Activated CD4-positive, alpha-beta memory T cell treated with anti-CD3 and anti-CD28 coated beads for 36 hours (primary cell): ENCODE measurements at regions not wholly inside any gene's neighbourhood (a gene's known extent, or its start where the extent isn't known, plus 50 kb on each side); places are given as distances from the start of the nearest gene placed in this dataset.
A peak's percentile ranks its signal among the peaks of the same experiment; 100 is the strongest.
"Not testable (repeated sequence)": the region's sequence is repeated elsewhere in the genome, so short reads cannot be mapped to it uniquely, and the experiment has no call there.

Experiments used
- CTCF ChIA-PET: fragments of 350-600 bp; sonication (Branson Sonifier 250); formaldehyde crosslinking; loops from one replicate; lab custom pipeline; 2021; ENCODE audit warnings: antibody characterized with exemption, inconsistent platforms; lab: Charles Lee
- POLR2A ChIA-PET: fragments of 350-600 bp; sonication (Branson Sonifier 250); formaldehyde crosslinking; loops from one replicate; lab custom pipeline; 2021; ENCODE audit warnings: antibody characterized with exemption; lab: Charles Lee
- DNase-seq: peaks from one replicate; pipeline ENCODE4 v3.0.0-alpha.2; 2020
- H3K27ac Mint-ChIP-seq: one replicate; pipeline ENCODE4 v1.8.0; 2021; ENCODE audit warnings: mixed read lengths
- H3K27me3 Mint-ChIP-seq: one replicate; pipeline ENCODE4 v1.8.0; 2021; ENCODE audit warnings: mixed read lengths
- H3K36me3 Mint-ChIP-seq: one replicate; pipeline ENCODE4 v1.8.0; 2021; ENCODE audit warnings: mixed read lengths
- H3K4me1 Mint-ChIP-seq: one replicate; pipeline ENCODE4 v1.8.0; 2021; ENCODE audit warnings: low read depth, mixed read lengths
- H3K4me3 Mint-ChIP-seq: one replicate; pipeline ENCODE4 v1.8.0; 2021; ENCODE audit warnings: mild to moderate bottlenecking, mixed read lengths
- H3K9me3 Mint-ChIP-seq: one replicate; pipeline ENCODE4 v1.8.0; 2021; ENCODE audit warnings: mixed read lengths
- intact Hi-C: fragments of 100-400 bp; cut with micrococcal nuclease; formaldehyde crosslinking; loops from one replicate; pipeline ENCODE4 v1.15.1; 2023

GRCh38 chr6:153328194-153328593 lies 197.1 kb upstream of the RGS17 start:
- intact Hi-C loops: no loop called here
- POLR2A ChIA-PET: no interaction called here
- Mint-ChIP-seq H3K9me3 (peaks cover 3% of the 10 kb centered on the region), H3K27me3 (no peaks in the 10 kb centered on the region), H3K4me1 (no peaks in the 10 kb centered on the region), H3K4me3 (no peak overlapping the region), H3K36me3 (no peaks in the 10 kb centered on the region), H3K27ac (no peak overlapping the region)
- CTCF ChIA-PET: no interaction called here
- no peak for DNase-seq

GRCh38 chr6:153325661-153326060 lies 194.6 kb upstream of the RGS17 start:
- DNase-seq: no peak
- H3K27me3 Mint-ChIP-seq: no peaks in the 10 kb centered on the region
- H3K4me1 Mint-ChIP-seq: no peaks in the 10 kb centered on the region
- H3K27ac Mint-ChIP-seq: no peak overlapping the region
- intact Hi-C loops: no loop called here
- CTCF ChIA-PET: no interaction called here
- H3K4me3 Mint-ChIP-seq: no peak overlapping the region
- H3K9me3 Mint-ChIP-seq: peaks cover 3% of the 10 kb centered on the region
- POLR2A ChIA-PET: no interaction called here
- no peaks in the 10 kb centered on the region for H3K36me3 Mint-ChIP-seq

DNA sequence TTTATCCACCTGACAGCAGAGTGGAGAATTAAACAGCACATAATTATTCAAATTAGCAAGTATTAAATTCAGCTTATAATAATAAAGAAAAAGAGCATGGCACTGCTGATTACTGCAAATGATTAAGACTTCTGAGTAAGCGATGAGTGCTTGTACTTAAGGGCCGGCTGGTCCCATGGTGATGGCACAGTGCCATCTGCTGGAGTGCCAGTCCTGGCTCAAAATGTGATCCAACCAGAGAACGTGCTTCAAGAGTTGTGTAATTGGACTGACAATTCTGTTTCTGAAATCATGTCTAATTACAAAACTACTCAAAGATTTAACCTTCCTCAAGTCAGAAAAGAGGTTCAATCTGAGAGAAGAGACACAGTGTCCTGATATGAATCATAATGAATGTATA lies 181.6 kb upstream of the RGS17 start:
- intact Hi-C loops: loop anchor here (1.0 to 5.0 kb wide), 2 partner anchors 81 to 280 kb away; no protein-coding TSS in a partner anchor
- H3K4me1 Mint-ChIP-seq: no peaks in the 10 kb centered on the region

DNA sequence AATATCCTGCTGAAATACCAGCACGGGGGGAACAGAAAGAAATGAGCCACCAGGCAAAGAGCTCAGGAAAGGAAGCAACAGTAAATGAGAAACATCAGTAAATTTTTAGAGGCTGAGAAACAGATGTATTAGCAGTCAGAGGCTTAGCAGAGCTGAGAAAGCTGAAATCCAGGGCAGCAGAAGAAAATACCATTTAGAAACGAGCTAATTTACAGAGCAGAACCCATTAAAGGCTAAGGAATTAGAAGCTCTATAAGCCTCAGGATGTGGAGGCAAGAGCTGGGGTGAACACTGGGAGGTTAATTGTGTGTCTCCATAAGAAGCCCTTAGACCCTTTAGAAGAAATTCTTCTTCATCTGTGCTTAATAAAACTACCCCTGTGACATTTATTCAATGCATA lies 178.6 kb upstream of the RGS17 start:
- POLR2A ChIA-PET: no interaction called here
- no peak for DNase-seq
- H3K4me3 Mint-ChIP-seq: no peak overlapping the region
- H3K36me3 Mint-ChIP-seq: no peaks in the 10 kb centered on the region
- no peak overlapping the region for H3K27ac Mint-ChIP-seq
- H3K27me3 Mint-ChIP-seq: no peaks in the 10 kb centered on the region
- intact Hi-C loops: loop anchor here (5.0 kb wide), 1 partner anchor 277 kb away; no protein-coding TSS in a partner anchor
- CTCF ChIA-PET: no interaction called here
- H3K4me1 Mint-ChIP-seq: no peaks in the 10 kb centered on the region
- no peaks in the 10 kb centered on the region for H3K9me3 Mint-ChIP-seq

More for the DNA sequence above, 181.6 kb upstream of the RGS17 start:
- Mint-ChIP-seq H3K9me3 (no peaks in the 10 kb centered on the region), H3K4me3 (no peak overlapping the region), H3K27ac (no peak overlapping the region), H3K36me3 (no peaks in the 10 kb centered on the region), H3K27me3 (no peaks in the 10 kb centered on the region)
- CTCF ChIA-PET: interaction anchor here (0.6 kb wide), 1 partner anchor 82 kb away, joined by 3 read pairs; no protein-coding TSS in a partner anchor
- POLR2A ChIA-PET: no interaction called here
- DNase-seq: peak; percentile 41

- no peak overlapping the region for H3K4me3 Mint-ChIP-seq
- no peaks in the 10 kb centered on the region for H3K4me1 Mint-ChIP-seq
- no peaks in the 10 kb centered on the region for H3K36me3 Mint-ChIP-seq
- peaks cover 2% of the 10 kb centered on the region for H3K27me3 Mint-ChIP-seq
- intact Hi-C loops: no loop called here
- no peak overlapping the region for H3K27ac Mint-ChIP-seq
- POLR2A ChIA-PET: no interaction called here
- no peaks in the 10 kb centered on the region for H3K9me3 Mint-ChIP-seq
- CTCF ChIA-PET: no interaction called here
- no peak for DNase-seq
Measured at GRCh38 chr6:153302133-153302532, 171.1 kb upstream of the RGS17 start.

- intact Hi-C loops: no loop called here
- peaks cover 2% of the 10 kb centered on the region for H3K27me3 Mint-ChIP-seq
- no peak overlapping the region for H3K27ac Mint-ChIP-seq
- H3K36me3 Mint-ChIP-seq: no peaks in the 10 kb centered on the region
- ChIA-PET CTCF (interaction anchor here (0.6 to 1.0 kb wide), 2 partner anchors 61 to 269 kb away, joined by 3 read pairs; no protein-coding TSS in a partner anchor), POLR2A (no interaction called here)
- no peaks in the 10 kb centered on the region for H3K4me1 Mint-ChIP-seq
- no peak overlapping the region for H3K4me3 Mint-ChIP-seq
- no peak for DNase-seq
- H3K9me3 Mint-ChIP-seq: no peaks in the 10 kb centered on the region
Measured at GRCh38 chr6:153301602-153302001, 170.5 kb upstream of the RGS17 start.

GRCh38 chr6:153282456-153282855 lies 151.4 kb upstream of the RGS17 start:
- H3K36me3 Mint-ChIP-seq, CTCF ChIA-PET, POLR2A ChIA-PET, DNase-seq, intact Hi-C loops, H3K4me3 Mint-ChIP-seq, H3K9me3 Mint-ChIP-seq, H3K27ac Mint-ChIP-seq, H3K4me1 Mint-ChIP-seq, H3K27me3 Mint-ChIP-seq: not testable (repeated sequence)

DNA sequence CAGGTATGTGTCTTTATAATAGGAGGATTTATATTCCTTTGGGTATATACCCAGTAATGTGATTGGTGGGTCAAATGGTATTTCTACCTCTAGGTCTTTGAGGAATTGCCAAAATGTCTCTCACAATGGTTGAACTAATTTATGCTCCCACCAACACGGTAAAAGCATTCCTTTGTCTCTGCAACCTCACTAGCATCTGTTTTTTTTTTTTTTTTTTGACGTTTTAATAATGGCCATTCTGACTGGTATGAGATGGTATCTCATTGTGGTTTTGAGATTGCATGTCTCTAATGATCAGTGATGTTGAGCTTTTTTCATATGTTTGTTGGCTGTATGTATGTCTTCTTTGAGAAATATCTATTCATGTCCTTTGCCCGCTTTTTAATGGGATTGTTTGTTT lies 144.9 kb upstream of the RGS17 start:
- H3K36me3 Mint-ChIP-seq: no peaks in the 10 kb centered on the region
- CTCF ChIA-PET: no interaction called here
- intact Hi-C loops: no loop called here

GRCh38 chr6:153272201-153272980 lies 141.3 kb upstream of the RGS17 start:
- Mint-ChIP-seq H3K4me1 (no peaks in the 10 kb centered on the region), H3K36me3 (no peaks in the 10 kb centered on the region), H3K27ac (no peak overlapping the region), H3K27me3 (no peaks in the 10 kb centered on the region), H3K9me3 (no peaks in the 10 kb centered on the region), H3K4me3 (no peak overlapping the region)
- intact Hi-C loops: no loop called here
- ChIA-PET CTCF (no interaction called here), POLR2A (no interaction called here)
- no peak for DNase-seq

More for the DNA sequence above, 144.9 kb upstream of the RGS17 start:
- no peak for DNase-seq
- H3K27me3 Mint-ChIP-seq: no peaks in the 10 kb centered on the region
- POLR2A ChIA-PET: no interaction called here
- no peaks in the 10 kb centered on the region for H3K9me3 Mint-ChIP-seq
- H3K27ac Mint-ChIP-seq: no peak overlapping the region
- no peaks in the 10 kb centered on the region for H3K4me1 Mint-ChIP-seq
- no peak overlapping the region for H3K4me3 Mint-ChIP-seq

DNA sequence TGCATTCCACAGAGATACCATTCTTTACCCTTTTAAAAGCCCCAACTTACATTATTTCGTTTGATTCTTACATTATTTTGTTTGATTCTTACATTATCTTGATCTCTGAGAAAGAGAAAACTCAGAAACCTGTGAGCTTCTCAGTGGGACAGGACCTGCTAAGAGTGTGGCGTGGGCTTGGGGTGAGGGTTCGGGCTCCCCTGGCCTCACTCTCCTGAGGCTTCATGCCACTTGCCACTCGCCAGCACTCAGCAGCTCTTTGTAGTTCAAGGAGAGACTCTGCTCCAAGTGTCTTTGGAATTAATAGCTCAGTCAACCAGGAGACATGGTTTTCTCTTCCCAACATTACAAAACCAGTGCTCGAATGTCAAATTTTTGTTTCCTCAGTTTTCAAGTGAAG lies 132.4 kb upstream of the RGS17 start:
- Mint-ChIP-seq H3K36me3 (no peaks in the 10 kb centered on the region), H3K4me3 (no peak overlapping the region), H3K27ac (no peak overlapping the region), H3K9me3 (peaks cover under 1% of the 10 kb centered on the region), H3K27me3 (no peaks in the 10 kb centered on the region), H3K4me1 (no peaks in the 10 kb centered on the region)
- intact Hi-C loops: no loop called here
- ChIA-PET CTCF (no interaction called here), POLR2A (no interaction called here)
- no peak for DNase-seq

DNA sequence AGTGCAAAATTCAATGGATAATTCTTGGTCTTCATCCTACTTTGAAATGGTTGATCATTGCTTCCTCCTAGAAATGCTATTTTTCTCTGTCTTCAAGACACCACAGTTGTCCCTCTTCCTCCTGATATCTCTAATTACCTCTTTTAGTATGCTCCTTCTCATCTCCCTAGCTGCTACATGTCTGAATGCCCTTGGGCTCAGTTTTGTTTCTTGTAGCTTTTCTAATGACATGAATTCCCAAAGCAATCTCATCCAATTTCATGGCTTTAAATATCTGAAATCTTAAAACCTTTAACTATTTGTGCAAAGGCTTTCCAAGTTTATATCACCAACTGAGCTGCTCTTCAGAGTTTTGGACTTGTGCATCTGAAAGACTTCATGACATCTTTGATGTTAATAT lies 120.2 kb upstream of the RGS17 start:
- ChIA-PET POLR2A (no interaction called here), CTCF (interaction anchor here (0.6 kb wide), 1 partner anchor 219 kb away, joined by 3 read pairs; no protein-coding TSS in a partner anchor)
- Mint-ChIP-seq H3K4me3 (no peak overlapping the region), H3K27ac (no peak overlapping the region), H3K27me3 (no peaks in the 10 kb centered on the region), H3K36me3 (no peaks in the 10 kb centered on the region), H3K9me3 (no peaks in the 10 kb centered on the region), H3K4me1 (no peaks in the 10 kb centered on the region)
- intact Hi-C loops: no loop called here
- DNase-seq: no peak

DNA sequence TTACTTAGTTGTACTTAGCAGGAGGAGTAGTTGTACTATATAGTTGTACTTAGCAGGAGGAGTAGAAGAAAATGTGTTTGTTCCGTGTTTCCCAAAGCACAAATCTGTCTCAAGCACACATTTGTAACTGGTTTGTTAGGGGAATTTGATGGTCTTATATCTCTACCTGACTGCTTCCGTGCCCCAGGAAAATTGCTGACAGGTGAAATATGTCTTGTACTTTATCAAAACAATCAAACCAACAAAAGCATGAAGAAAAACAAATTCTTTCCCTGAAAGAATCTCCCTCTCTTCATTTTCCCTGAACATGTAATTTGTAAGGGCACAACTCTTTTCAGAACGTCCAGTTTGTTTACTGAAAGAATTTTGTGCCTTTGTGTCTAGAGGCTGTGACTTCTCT lies 106.6 kb upstream of the RGS17 start:
- ChIA-PET CTCF (no interaction called here), POLR2A (no interaction called here)
- Mint-ChIP-seq H3K4me3 (no peak overlapping the region), H3K27me3 (no peaks in the 10 kb centered on the region), H3K4me1 (no peaks in the 10 kb centered on the region), H3K36me3 (no peaks in the 10 kb centered on the region), H3K27ac (no peak overlapping the region), H3K9me3 (no peaks in the 10 kb centered on the region)
- DNase-seq: no peak
- intact Hi-C loops: no loop called here
